GM21717 (cell line): ENCODE measurements at regions not wholly inside any gene's neighbourhood (a gene's known extent, or its start where the extent isn't known, plus 50 kb on each side); places are given as distances from the start of the nearest gene placed in this dataset.
"Not testable (repeated sequence)": the region's sequence is repeated elsewhere in the genome, so short reads cannot be mapped to it uniquely, and the experiment has no call there.

Source experiments
- ATAC-seq: cut with Tn5 transposase; IDR thresholded peaks from one replicate; pipeline ENCODE4 v1.9.1; 2021; ENCODE audit warnings: mild to moderate bottlenecking, moderate library complexity; ENCODE audit not compliant: unreplicated experiment

DNA sequence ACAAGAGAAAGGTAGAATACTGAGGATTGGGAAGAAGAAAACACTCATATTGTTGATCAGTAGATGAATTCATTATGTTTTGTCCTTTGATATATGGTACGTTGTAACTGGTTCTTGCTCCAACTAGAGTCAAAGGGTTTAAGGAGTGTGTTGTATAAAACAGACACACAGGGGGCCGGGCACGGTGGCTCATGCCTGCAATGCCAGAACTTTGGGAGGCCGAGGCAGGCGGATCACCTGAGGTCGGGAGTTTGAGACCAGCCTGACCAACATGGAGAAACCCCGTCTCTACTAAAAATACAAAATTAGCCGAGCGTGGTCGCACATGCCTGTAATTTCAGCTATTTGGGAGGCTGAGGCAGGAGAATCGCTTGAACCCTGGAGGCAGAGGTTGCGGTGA, 1624.0 kb upstream of the AGA start:
- not testable (repeated sequence) for ATAC-seq

DNA sequence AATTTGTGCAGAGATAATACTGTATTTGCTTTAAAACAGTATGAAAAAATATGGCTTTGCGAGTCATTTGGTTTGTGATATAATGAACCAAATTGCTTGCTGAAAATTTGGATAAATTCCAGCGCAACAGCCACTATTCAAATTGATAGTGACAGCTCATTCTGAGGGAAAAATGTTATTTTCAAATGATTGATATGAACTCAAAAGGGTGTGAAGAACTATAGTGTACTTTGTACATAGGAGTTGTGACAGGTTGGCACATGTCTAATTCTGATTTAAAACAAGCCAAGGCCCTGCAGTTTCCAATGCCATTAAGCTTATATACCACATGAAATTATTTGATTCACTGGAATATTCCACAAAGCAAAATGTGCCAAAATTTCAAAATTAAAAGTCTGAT, 1628.9 kb upstream of the AGA start:
- no peak for ATAC-seq

DNA sequence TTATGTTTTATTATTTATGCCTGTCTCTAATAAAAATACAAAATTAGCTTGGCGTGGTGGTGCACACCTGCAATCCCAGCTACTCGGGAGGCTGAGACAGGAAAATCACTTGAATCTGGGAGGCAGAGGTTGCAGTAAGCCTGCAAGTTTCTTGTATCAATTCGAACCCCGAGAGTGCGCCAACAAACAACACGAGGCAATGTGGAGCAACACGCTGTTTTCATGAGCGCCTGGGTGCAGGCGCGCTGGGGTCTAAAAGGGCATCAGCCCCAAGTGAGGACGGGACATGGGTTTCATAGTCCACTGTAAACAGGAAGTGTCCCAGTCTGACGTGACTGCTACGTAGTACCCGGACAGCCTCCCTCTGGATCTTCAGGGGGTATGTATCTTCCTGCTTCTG, 1634.6 kb upstream of the AGA start:
- ATAC-seq = no peak

DNA sequence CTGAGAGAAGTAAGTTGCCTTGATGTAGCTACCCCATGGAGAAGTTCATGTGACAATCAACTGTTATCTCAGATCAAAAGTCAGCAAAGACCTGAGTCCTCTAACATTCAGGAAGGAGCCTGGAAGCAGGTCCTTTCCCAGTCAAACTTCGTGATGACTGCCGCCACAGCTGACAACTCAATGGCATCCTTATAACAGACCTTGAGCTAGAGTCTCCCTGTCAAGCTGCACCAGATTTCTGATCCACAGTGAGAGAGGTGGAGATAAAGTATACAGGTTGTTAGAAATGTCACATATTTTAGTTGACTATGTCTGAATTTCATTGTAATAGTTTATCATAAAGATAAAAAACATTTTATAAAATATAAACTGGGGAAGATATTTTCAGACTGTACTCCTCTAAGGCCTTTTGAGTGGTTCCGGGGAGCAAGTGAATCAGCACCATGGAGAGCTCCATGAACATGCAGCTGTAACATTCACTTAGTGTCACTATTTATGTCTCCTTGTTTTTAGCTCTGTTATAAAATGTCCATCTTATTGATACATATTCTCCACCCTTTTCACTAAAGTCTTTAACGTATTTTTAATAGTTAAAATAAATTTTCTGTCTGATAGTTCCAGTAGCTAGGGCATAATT, 1653.5 kb upstream of the AGA start:
- ATAC-seq = no peak

DNA sequence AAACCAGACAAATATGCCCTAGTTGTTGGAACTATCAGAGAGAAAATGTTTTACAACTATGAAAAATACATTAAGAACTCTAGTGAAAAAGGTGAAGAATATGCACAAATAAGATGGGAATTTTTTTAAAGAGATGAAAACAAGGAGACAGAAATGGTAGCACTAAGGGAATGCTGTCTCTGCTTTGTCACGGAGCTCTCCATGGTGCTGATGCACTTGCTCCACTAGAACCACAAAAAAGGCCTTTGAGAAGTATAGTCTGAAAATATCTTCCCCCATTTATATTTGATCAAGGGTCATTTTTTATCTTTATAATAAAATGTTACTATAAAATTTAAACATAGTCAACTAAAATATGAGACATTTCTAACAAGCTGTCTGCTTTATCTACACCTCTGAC, 1655.5 kb upstream of the AGA start:
- no peak for ATAC-seq

DNA sequence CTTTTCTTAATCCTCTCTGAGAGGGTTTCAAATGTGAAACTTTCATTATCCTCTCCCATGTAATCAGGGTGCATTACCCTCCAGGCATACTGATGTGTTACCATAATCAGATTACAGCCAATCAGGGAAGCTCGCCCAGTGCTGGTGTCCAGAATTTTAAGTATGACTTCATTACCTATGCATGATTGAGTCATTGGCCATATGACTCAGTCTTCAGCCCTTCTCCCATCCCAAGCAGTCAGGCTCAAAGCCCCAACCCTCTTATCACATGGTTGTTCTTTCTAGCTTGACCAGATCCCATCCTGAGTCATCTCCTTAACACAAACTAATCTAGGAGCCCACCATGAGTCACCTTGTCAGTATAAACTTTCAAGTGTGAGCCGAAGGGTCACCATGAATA, 1668.1 kb upstream of the AGA start:
- ATAC-seq = no peak

DNA sequence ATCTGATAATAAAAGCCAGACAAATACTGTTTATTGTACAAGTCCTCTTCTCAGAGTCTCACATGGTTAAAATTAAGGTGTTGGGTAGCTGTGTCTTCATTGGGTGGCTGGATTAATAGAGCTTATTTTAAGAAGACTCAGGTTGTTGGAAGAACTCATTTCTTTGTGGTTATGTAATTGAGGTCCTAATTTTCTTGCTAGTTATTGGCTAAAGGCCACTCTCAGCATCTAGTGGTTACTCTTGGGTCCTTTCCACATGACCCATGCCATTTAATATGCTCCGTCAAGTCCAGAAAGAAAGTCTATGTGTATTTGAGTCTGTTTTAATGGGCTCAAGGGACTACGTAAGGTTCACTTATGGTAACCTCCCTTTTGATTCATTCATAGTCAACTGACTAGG, 1668.6 kb upstream of the AGA start:
- no peak for ATAC-seq

DNA sequence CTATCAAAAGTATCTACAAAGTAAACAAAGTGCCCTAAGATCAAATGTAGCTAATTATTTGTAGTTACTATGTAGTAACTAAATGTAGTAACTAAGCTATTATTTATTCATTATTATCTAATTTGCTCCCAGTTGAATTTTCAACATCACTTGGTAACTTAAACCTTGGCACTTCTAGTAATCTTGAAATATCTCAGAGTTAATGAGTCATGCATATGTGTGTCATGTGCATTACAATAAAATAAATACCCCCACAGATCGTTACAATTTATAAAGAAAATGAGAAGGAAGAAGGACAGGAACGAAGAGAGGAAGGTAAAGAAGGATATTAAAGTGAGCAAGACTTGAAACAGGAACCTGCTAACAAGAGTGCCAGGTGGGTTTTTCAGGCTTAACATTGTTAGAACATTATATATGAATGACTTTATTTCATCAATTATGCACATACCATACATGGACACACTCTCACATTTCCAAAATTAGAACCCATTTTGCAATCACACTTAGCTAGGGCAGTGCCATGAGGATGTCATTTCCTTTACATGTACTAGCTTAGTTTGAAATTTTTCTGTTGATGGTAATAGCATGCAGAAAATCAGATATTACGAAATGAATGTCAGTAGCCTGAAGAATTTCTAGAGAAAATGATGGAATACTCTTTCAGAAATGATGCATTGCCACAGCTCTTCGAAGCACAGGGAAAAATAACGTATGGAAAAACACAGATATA, 1670.4 kb upstream of the AGA start:
- no peak for ATAC-seq

DNA sequence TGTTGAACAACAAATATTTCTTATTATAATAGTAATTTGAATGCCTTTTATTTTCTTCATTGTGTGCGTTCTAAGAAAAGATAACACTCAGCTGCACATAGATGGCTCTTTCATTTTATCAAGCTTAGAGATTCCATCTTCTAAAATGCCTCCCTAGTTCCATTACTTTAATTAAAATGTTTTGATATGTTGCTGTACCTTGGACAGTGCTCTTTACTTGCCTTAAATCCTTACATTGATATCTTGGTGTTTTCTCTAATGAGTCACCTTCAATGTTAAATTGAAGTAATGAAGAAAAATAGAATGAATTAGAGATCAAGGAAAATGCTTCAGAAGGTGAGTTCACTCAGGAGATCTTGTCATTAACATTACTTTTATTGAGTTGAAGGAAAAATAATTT, 1672.4 kb upstream of the AGA start:
- no peak for ATAC-seq

DNA sequence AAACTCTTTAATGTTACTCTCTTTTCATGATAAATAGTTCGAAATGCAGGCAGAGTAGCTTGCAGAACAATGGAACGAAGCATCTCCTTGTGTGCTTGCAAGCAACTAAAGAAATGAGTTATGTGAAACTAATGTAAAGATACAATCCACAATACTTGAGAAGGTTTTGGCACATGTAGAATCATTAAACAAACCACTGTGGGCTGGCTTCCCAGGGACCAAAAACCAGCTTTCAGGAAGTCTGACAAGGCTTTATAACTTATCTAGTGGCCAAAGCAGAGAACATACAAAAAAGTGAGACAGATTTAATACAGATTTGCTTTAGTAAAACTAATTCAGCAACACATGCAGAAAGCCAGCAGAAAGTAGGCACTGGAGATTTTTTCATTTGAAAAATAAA, 1673.8 kb upstream of the AGA start:
- ATAC-seq = no peak

DNA sequence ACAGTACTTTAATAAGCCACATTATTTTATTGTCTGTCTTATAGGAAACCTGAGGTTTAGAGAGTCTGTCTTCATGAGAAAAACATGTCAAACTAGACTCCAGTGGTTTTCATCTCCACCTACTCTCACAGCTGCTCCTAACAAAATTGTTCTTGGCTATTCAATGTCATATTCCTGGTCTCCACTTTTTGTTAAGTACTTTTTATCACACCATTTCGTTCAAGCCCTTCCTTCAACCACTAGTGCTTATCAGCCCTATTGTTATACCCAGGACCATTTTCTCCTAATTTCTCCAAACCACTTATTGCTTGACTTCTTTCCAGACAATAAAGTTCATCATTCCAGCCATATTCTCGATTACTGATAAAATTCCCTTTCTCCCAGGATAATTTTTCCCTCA, 1674.3 kb upstream of the AGA start:
- no peak for ATAC-seq

DNA sequence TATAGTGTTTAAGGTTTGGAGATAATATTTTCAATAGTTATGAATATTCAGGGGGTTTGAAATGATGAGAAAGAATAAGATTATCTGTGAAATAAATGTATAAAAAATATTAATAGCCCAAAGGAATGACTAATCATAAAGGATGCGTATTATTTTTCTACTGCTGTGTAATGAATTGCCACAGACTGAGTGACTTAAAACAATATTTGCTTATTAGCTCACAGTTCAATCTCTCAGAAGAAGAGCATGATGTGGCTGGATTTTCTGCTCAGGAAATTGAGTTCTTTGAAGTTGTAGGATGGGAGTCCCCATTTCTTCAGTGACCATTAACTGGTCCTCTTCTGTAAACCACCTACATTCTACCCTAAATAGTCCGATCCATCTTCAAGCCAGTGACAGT, 1680.8 kb upstream of the AGA start:
- ATAC-seq = no peak

DNA sequence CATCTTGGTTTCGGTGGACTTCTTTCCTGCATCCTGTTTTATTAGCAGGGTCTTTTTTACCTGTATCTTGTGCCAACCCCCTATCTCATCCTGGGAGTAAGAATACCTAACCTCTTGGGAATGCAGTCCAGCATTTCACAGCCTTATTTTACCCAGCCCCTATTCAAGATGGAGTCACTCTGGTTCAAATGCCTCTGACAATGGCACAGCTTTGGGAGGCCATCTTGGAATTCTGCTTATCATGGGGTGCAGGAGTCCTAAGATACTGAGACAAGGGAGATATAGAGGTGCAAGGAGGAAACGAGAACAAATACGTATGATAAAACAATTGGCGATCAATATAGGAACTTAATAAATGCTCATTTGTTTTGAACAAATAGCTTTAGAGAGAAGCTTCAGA, 1682.2 kb upstream of the AGA start:
- no peak for ATAC-seq

DNA sequence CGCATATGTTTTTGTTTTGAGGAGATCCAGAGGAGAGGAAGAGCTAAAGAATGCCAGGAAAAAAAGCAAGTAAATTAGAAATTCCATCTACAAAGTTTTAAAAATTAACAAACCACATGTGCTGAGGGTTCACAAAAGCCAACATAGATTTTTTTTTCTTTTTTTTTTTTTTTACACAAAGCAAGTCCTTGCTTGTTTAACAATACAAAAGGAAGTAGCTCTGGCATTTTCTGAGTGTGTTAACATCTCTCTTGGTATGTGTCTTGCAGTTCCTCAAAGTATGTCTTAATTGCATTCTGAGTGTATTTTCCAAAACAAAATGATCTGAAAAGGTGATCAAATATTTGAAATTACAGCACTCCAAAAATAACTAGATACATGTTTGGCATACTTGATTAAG, 1682.7 kb upstream of the AGA start:
- ATAC-seq = no peak

DNA sequence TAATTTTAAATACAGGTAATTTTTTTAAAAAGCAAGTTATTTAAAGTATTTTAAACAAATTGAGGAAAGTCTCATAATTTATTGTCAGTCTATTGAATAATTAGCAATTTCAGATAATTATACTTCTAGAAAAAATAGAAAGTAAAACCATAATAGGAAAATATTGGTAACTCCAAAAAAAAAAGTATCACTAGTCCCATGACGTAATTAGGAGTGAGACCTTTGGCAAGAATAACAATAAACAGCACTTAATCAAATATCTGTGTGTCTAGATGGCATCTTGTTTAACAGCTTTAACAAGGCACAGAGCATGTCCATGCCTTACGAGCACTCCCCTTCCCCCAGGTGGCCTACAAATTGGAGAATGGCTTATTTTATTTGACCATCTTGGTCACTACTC, 1683.6 kb upstream of the AGA start:
- ATAC-seq = no peak

DNA sequence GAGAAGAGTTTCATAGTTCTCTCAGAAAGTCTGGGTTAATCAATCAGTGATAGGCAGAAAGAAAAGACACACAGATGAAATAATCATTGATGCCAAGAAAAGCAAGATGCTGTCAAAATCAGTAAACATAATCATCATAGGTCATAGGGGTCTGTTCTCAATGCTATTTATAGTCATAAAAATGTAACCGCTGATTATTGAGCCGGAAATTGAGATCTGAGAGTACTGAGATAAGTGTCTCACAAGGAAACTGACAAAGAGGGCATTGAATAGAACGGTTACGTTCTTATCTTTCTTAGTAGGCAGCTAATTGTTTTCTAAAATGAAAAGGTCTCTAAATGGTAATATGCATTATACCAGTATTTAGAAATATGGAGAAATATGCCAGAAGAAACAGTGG, 1686.1 kb upstream of the AGA start:
- no peak for ATAC-seq

DNA sequence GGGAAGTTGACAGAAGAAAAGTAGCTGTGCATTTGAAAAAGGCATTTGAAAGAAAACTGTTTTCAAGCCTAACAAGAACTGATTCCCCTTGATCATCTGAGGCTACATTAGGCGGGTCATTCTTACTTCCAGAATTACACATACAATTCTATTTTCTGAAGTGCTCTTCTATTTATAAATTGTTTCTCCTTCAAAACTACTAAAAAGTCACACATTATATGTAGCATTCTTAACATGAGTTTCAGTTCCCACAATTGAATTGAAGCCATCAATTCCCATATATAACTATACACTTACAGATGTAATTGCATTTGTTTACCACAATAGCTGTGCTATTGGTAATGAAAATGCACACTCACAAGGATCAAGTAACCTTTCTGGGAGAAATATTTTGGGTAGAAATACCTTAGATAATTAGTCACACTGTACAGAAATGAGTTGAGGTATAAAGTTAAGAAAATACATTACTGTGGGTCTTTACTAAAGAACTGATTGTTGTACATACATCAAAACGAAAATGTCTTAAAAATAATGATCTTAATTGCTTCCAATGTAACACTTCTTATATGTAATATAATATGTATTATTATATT, 1688.0 kb upstream of the AGA start:
- no peak for ATAC-seq

DNA sequence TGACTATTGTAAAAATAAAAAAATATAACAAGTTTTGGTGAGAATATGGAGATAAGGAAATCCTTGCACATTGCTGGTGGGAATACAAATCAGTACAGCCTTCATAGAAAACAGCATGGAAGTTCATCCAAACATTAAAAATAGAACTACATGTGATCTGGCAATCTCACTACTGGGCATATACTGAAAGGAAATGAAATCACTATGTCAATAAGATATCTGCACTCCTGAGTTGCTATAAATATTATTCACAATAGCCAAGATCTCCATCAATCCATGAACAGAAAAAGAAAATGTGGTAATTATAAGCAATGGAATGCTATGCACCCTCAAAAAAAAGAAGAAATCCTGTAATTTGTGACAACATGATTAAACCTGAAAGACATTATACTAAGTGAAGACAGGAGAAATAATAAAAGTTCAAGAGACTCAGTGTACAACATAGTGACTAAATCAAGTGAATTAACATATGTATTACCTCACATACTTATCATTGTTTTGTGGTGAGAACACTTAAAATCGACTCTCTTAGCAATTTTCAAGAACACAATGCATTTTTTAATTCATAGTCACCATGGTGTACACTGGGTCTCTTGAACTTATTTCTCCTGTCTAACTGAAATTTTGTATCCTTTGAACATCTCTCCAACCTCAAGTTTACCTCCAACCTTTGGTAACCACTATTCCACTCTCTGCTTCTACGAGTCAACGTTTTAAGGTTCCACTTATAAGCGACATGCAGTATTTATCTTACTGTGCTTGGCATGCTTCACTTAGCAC, 1703.7 kb upstream of the AGA start:
- ATAC-seq = no peak

DNA sequence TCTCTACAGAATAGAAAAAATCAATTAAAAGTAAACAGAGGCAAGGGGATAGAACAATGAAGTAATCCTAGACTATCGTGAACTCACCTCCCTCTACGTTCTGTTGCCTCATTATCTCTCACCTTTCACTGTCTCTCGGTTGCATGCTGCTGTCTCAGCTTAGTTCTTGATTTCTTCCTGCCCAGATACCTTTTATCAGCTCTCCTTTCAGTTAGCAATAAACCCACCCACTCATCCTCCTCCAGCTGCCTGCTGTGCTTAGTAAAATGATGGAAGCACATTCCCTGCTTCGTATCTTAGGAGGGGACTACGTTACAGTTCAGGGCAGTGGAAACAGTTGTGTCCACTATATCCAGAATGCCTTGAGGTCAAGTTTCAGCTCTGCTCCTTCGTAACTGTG, 1709.5 kb upstream of the AGA start:
- ATAC-seq = no peak

DNA sequence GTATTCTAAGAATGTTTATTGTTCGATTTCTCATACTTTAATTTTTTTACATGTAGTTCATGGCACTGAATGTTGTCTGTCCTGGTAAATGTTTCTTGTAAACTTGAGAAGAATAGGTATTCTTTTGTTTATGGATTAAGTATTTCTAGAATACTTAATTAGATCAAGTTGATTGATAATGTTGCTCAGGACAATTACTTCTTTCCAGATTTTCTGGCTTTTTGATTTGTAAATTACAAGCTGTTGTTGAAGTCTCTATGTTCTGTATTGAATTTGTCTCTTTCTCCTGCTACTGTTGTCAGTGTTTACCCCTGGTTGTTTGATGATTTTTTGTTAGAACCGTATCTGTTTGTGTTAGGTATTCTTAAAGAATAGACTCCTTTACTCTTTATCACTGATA, 1720.9 kb upstream of the AGA start:
- ATAC-seq = no peak

DNA sequence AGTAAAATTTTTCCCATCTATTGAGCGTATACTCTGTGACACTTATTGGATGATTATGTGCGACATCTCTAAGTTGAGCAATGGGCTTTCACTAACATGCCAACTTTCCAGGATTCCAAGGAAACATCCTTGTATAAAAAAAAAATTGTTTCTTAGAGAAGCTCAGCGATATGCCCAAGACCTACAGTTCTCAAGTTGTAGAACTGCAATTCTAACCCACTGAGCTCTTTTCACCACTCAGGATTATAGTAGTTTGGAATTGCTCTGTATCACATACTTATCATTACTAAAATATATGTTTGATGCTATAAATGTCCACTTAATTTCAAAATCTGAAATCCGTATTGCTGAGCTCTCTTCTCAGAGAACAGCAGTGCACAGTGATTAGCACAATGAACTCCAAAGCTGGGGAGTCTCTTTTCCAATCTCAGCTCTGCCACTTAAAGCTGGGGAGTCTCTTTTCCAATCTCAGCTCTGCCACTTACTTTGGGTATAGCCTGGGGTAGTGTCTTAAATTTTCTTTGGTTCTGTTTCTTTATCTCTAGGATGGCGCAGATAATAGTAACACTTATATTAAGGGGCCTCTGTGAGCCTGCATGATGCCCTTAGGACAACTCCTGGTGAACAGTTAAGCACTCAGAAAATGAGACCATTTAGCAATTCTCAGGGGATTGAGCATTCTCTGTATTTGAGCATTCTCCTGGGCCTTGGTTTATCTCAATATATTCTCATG, 1722.2 kb upstream of the AGA start:
- ATAC-seq = no peak
